ENCODE measurements at regions not wholly inside any gene's neighbourhood (a gene's known extent, or its start where the extent isn't known, plus 50 kb on each side); places are given as distances from the start of the nearest gene placed in this dataset.

GRCh38 chr10:28188526-28188925 is 114.3 kb downstream of the MPP7 start:
- TF ChIP-seq, protein P1, sequence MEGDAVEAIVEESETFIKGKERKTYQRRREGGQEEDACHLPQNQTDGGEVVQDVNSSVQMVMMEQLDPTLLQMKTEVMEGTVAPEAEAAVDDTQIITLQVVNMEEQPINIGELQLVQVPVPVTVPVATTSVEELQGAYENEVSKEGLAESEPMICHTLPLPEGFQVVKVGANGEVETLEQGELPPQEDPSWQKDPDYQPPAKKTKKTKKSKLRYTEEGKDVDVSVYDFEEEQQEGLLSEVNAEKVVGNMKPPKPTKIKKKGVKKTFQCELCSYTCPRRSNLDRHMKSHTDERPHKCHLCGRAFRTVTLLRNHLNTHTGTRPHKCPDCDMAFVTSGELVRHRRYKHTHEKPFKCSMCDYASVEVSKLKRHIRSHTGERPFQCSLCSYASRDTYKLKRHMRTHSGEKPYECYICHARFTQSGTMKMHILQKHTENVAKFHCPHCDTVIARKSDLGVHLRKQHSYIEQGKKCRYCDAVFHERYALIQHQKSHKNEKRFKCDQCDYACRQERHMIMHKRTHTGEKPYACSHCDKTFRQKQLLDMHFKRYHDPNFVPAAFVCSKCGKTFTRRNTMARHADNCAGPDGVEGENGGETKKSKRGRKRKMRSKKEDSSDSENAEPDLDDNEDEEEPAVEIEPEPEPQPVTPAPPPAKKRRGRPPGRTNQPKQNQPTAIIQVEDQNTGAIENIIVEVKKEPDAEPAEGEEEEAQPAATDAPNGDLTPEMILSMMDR (IDR thresholded peaks at IDR 0.05; ENCODE audit: low read length), result no peak
- TF ChIP-seq EZH2 (IDR thresholded peaks at IDR 0.05; ENCODE audit: borderline replicate concordance, low read length), result no peak

Data from OCI-LY1 (cell line).